ENCODE measurements at regions not wholly inside any gene's neighbourhood (a gene's known extent, or its start where the extent isn't known, plus 50 kb on each side); places are given as distances from the start of the nearest gene placed in this dataset.

DNA sequence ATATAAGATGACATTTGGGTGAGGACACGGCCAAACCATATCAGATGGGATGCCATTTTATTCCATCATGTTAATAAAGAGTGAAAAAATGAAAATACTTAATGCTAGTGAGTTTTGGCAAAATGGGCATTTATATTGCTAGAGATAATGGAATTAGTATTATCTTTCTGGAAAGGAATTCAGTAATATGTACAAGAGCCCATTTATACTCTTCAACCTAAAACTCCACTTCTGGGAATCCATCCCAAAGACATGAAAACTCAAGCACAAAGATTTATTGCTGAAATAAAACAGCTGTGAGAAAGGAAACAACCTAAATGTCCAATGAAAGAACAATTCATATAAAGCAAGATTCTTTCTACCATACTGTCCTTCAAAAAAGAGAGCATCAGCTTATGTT is 96.0 kb upstream of the TMEM168 start:
- no CpG with 5 or more reads among the region's 1 CpG for WGBS (ENCODE audit: extremely low coverage, insufficient coverage, low lambda C conversion rate)
- no peak overlapping the region for H4K8ac ChIP-seq (ENCODE audit: low read depth, low read length)
- H2AK5ac ChIP-seq (ENCODE audit: low read length) = no peak overlapping the region
- no peak overlapping the region for H4K5ac ChIP-seq (ENCODE audit: low read length)
- no peak overlapping the region for H3K9ac ChIP-seq (ENCODE audit: low read length)
- H3K23ac ChIP-seq (ENCODE audit: low read length) = no peak overlapping the region
- H2BK120ac ChIP-seq (ENCODE audit: low read depth, low read length) = no peak overlapping the region
- no peak overlapping the region for H3K18ac ChIP-seq (ENCODE audit: low read length)
- no peaks in the 10 kb centered on the region for H3K36me3 ChIP-seq (ENCODE audit: control insufficient read depth, insufficient read depth, low read length)
- H3K4ac ChIP-seq (ENCODE audit: low read depth, low read length) = no peak overlapping the region
- no peaks in the 10 kb centered on the region for H3K79me2 ChIP-seq (ENCODE audit: control insufficient read depth, insufficient read depth, low read length)
- DNase-seq = no peak
- no peak overlapping the region for H2BK15ac ChIP-seq (replicated peaks; ENCODE audit: low read depth)
- no peaks in the 10 kb centered on the region for H3K79me1 ChIP-seq (ENCODE audit: low read length)
- H2BK5ac ChIP-seq (ENCODE audit: low read length) = no peak overlapping the region
- H3K56ac ChIP-seq (ENCODE audit: low read length) = no peak overlapping the region
- peaks cover 5% of the 10 kb centered on the region for H3K4me1 ChIP-seq (ENCODE audit: control insufficient read depth, low read depth, low read length)
- no peak overlapping the region for H3K4me3 ChIP-seq (ENCODE audit: low read length)
- no peak overlapping the region for H3K27ac ChIP-seq (ENCODE audit: low read depth, low read length)
- no peaks in the 10 kb centered on the region for H3K27me3 ChIP-seq (ENCODE audit: insufficient read depth, low read length, poor library complexity)
- no peak overlapping the region for H3K4me2 ChIP-seq (ENCODE audit: low read length)

DNA sequence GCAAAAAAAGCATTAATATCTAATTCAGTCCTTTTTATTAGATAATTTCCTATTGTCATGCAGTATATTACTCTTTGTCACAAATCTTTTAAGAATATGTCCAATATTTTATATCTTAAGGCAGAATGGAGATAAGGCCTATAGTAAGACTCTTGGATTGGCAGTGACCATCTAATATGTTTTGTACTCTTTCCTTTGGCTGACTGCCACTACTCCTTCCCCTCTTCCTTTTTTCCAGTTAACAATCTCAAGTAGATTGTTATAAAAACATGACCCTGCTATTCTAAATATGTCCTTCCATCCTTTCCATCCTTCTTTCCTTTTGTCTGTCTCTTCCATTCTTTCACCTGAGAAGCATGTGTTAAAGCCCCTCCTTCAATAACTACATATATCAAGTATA is 92.8 kb upstream of the TMEM168 start:
- DNase-seq = no peak
- no peak overlapping the region for H2BK120ac ChIP-seq (ENCODE audit: low read depth, low read length)
- no peak overlapping the region for H4K5ac ChIP-seq (ENCODE audit: low read length)
- H3K36me3 ChIP-seq (ENCODE audit: control insufficient read depth, insufficient read depth, low read length) = no peaks in the 10 kb centered on the region
- no peak overlapping the region for H2BK15ac ChIP-seq (replicated peaks; ENCODE audit: low read depth)
- no peak overlapping the region for H2BK5ac ChIP-seq (ENCODE audit: low read length)
- no peak overlapping the region for H3K4me2 ChIP-seq (ENCODE audit: low read length)
- no peak overlapping the region for H3K9ac ChIP-seq (ENCODE audit: low read length)
- H3K27ac ChIP-seq (ENCODE audit: low read depth, low read length) = no peak overlapping the region
- H3K79me1 ChIP-seq (ENCODE audit: low read length) = no peaks in the 10 kb centered on the region
- H4K8ac ChIP-seq (ENCODE audit: low read depth, low read length) = no peak overlapping the region
- no peak overlapping the region for H3K4ac ChIP-seq (ENCODE audit: low read depth, low read length)
- no peaks in the 10 kb centered on the region for H3K79me2 ChIP-seq (ENCODE audit: control insufficient read depth, insufficient read depth, low read length)
- no peak overlapping the region for H3K23ac ChIP-seq (ENCODE audit: low read length)
- no peak overlapping the region for H2AK5ac ChIP-seq (ENCODE audit: low read length)
- no peak overlapping the region for H3K18ac ChIP-seq (ENCODE audit: low read length)
- H3K56ac ChIP-seq (ENCODE audit: low read length) = no peak overlapping the region
- H3K4me3 ChIP-seq (ENCODE audit: low read length) = no peak overlapping the region
- H3K4me1 ChIP-seq (ENCODE audit: control insufficient read depth, low read depth, low read length) = no peaks in the 10 kb centered on the region
- H3K27me3 ChIP-seq (ENCODE audit: insufficient read depth, low read length, poor library complexity) = no peaks in the 10 kb centered on the region

GRCh38 chr7:112882511-112882910 is 92.3 kb upstream of the TMEM168 start:
- H3K79me1 ChIP-seq (ENCODE audit: low read length) = no peaks in the 10 kb centered on the region
- no peak overlapping the region for H3K9ac ChIP-seq (ENCODE audit: low read length)
- DNase-seq = no peak
- H3K4me2 ChIP-seq (ENCODE audit: low read length) = no peak overlapping the region
- no peak overlapping the region for H3K27ac ChIP-seq (ENCODE audit: low read depth, low read length)
- H3K4me1 ChIP-seq (ENCODE audit: control insufficient read depth, low read depth, low read length) = no peaks in the 10 kb centered on the region
- H3K18ac ChIP-seq (ENCODE audit: low read length) = no peak overlapping the region
- H3K36me3 ChIP-seq (ENCODE audit: control insufficient read depth, insufficient read depth, low read length) = no peaks in the 10 kb centered on the region
- H2BK120ac ChIP-seq (ENCODE audit: low read depth, low read length) = no peak overlapping the region
- H3K27me3 ChIP-seq (ENCODE audit: insufficient read depth, low read length, poor library complexity) = no peaks in the 10 kb centered on the region
- H4K8ac ChIP-seq (ENCODE audit: low read depth, low read length) = no peak overlapping the region
- H4K5ac ChIP-seq (ENCODE audit: low read length) = no peak overlapping the region
- no peak overlapping the region for H2BK15ac ChIP-seq (replicated peaks; ENCODE audit: low read depth)
- WGBS (ENCODE audit: extremely low coverage, insufficient coverage, low lambda C conversion rate) = no CpG with 5 or more reads among the region's 3 CpGs
- H3K79me2 ChIP-seq (ENCODE audit: control insufficient read depth, insufficient read depth, low read length) = no peaks in the 10 kb centered on the region
- no peak overlapping the region for H3K23ac ChIP-seq (ENCODE audit: low read length)
- no peak overlapping the region for H2AK5ac ChIP-seq (ENCODE audit: low read length)
- no peak overlapping the region for H3K56ac ChIP-seq (ENCODE audit: low read length)
- H3K4ac ChIP-seq (ENCODE audit: low read depth, low read length) = no peak overlapping the region
- no peak overlapping the region for H3K4me3 ChIP-seq (ENCODE audit: low read length)
- no peak overlapping the region for H2BK5ac ChIP-seq (ENCODE audit: low read length)

- Histone ChIP-seq H3K4ac (ENCODE audit: low read depth, low read length) (no peak overlapping the region), H4K8ac (ENCODE audit: low read depth, low read length) (no peak overlapping the region), H2BK15ac (replicated peaks; ENCODE audit: low read depth) (no peak overlapping the region), H3K56ac (ENCODE audit: low read length) (no peak overlapping the region), H3K27ac (ENCODE audit: low read depth, low read length) (no peak overlapping the region), H2BK5ac (ENCODE audit: low read length) (no peak overlapping the region), H3K4me2 (ENCODE audit: low read length) (no peak overlapping the region), H3K4me1 (ENCODE audit: control insufficient read depth, low read depth, low read length) (no peaks in the 10 kb centered on the region), H3K18ac (ENCODE audit: low read length) (no peak overlapping the region), H2BK120ac (ENCODE audit: low read depth, low read length) (no peak overlapping the region), H3K9ac (ENCODE audit: low read length) (no peak overlapping the region), H2AK5ac (ENCODE audit: low read length) (no peak overlapping the region), H3K79me1 (ENCODE audit: low read length) (no peaks in the 10 kb centered on the region), H3K4me3 (ENCODE audit: low read length) (no peak overlapping the region), H3K79me2 (ENCODE audit: control insufficient read depth, insufficient read depth, low read length) (no peaks in the 10 kb centered on the region), H4K5ac (ENCODE audit: low read length) (no peak overlapping the region), H3K27me3 (ENCODE audit: insufficient read depth, low read length, poor library complexity) (no peaks in the 10 kb centered on the region), H3K23ac (ENCODE audit: low read length) (peak overlapping the region; percentile 60), H3K36me3 (ENCODE audit: control insufficient read depth, insufficient read depth, low read length) (no peaks in the 10 kb centered on the region)
- WGBS (ENCODE audit: extremely low coverage, insufficient coverage, low lambda C conversion rate) = no CpG with 5 or more reads among the region's 4 CpGs
- no peak for DNase-seq
These were observed 91.8 kb upstream of the TMEM168 start for GRCh38 chr7:112882022-112882421.

DNA sequence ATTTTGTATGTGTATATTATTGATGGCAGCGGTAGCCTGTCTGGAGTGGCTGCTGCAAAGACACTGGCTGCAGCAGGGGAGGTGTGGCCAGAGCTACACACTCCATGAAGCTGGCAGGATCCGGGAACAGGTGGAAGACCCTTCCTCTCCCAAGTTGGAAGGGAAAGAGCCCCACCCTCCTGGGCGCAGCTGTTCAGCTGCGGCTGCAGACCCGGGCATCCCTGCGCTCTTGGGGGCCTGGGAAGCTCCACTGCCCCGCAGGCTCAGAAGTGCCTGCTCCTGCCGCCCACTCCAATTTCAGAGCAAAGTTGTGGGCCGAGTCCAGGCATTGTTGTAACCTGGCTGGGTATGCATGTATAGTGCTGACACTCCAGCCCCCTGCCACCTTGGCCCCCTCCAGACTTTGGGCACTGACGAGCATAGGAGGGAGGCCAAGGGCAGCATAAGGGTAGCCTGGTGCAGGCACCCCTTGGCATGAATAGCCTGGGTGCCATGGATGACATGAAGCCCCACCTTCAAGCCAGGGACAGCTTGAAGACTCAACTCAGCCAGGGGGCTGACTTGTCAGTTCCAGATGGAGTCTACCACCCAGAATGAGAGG is 90.7 kb upstream of the TMEM168 start:
- H4K8ac ChIP-seq (ENCODE audit: low read depth, low read length) = no peak overlapping the region
- no peaks in the 10 kb centered on the region for H3K36me3 ChIP-seq (ENCODE audit: control insufficient read depth, insufficient read depth, low read length)
- WGBS (ENCODE audit: extremely low coverage, insufficient coverage, low lambda C conversion rate) = no CpG with 5 or more reads among the region's 10 CpGs
- no peak overlapping the region for H3K23ac ChIP-seq (ENCODE audit: low read length)
- no peak overlapping the region for H3K4me3 ChIP-seq (ENCODE audit: low read length)
- H3K27me3 ChIP-seq (ENCODE audit: insufficient read depth, low read length, poor library complexity) = no peaks in the 10 kb centered on the region
- no peak overlapping the region for H3K27ac ChIP-seq (ENCODE audit: low read depth, low read length)
- H2AK5ac ChIP-seq (ENCODE audit: low read length) = no peak overlapping the region
- no peak for DNase-seq
- H3K79me1 ChIP-seq (ENCODE audit: low read length) = no peaks in the 10 kb centered on the region
- no peak overlapping the region for H2BK5ac ChIP-seq (ENCODE audit: low read length)
- no peak overlapping the region for H3K4ac ChIP-seq (ENCODE audit: low read depth, low read length)
- no peak overlapping the region for H3K9ac ChIP-seq (ENCODE audit: low read length)
- no peak overlapping the region for H2BK15ac ChIP-seq (replicated peaks; ENCODE audit: low read depth)
- H3K4me2 ChIP-seq (ENCODE audit: low read length) = no peak overlapping the region
- no peaks in the 10 kb centered on the region for H3K79me2 ChIP-seq (ENCODE audit: control insufficient read depth, insufficient read depth, low read length)
- H3K4me1 ChIP-seq (ENCODE audit: control insufficient read depth, low read depth, low read length) = no peaks in the 10 kb centered on the region
- H4K5ac ChIP-seq (ENCODE audit: low read length) = no peak overlapping the region
- H3K18ac ChIP-seq (ENCODE audit: low read length) = no peak overlapping the region
- no peak overlapping the region for H2BK120ac ChIP-seq (ENCODE audit: low read depth, low read length)
- H3K56ac ChIP-seq (ENCODE audit: low read length) = no peak overlapping the region

DNA sequence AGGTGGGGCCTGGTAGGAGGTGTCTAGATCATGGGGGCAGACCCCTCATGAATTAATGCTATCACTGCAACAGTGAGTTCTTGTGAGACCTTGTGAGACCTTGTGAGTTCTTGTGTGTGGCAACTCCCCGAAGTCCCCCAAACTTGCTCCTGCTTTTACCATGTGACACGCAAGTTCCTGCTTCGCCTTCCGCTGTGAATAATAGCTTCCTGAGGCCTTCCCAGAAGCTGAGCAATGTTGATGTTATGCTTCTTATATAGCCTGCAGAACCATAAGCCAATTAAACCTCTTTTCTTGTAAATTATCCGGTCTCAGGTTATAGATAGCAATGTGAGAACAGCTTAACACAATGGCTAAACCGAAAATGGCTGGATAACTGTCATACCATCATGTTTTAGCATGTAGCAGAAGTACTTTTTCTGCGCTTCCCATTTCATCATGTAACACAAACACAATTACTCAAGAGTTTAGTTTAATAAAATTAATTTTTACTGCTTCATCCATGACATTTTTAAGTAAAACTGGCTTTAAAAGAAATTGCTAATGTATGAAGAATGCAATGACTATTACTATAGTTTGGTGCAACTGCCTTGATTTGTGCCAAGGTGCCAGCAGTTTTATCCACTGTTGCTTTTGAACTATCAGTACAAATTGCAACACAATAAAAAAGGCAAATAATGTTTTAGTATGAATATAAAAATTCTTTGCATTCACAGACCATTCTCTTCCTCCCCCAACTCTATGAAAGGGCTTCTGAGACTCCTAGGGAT is 87.7 kb upstream of the TMEM168 start:
- no peak overlapping the region for H3K18ac ChIP-seq (ENCODE audit: low read length)
- H3K4me3 ChIP-seq (ENCODE audit: low read length) = no peak overlapping the region
- H2BK5ac ChIP-seq (ENCODE audit: low read length) = no peak overlapping the region
- no peaks in the 10 kb centered on the region for H3K4me1 ChIP-seq (ENCODE audit: control insufficient read depth, low read depth, low read length)
- no peaks in the 10 kb centered on the region for H3K79me1 ChIP-seq (ENCODE audit: low read length)
- no peaks in the 10 kb centered on the region for H3K36me3 ChIP-seq (ENCODE audit: control insufficient read depth, insufficient read depth, low read length)
- no peak overlapping the region for H3K23ac ChIP-seq (ENCODE audit: low read length)
- H3K56ac ChIP-seq (ENCODE audit: low read length) = no peak overlapping the region
- no peak overlapping the region for H4K8ac ChIP-seq (ENCODE audit: low read depth, low read length)
- no peak for DNase-seq
- H3K27me3 ChIP-seq (ENCODE audit: insufficient read depth, low read length, poor library complexity) = no peaks in the 10 kb centered on the region
- H2BK15ac ChIP-seq (replicated peaks; ENCODE audit: low read depth) = no peak overlapping the region
- H3K9ac ChIP-seq (ENCODE audit: low read length) = no peak overlapping the region
- H3K79me2 ChIP-seq (ENCODE audit: control insufficient read depth, insufficient read depth, low read length) = no peaks in the 10 kb centered on the region
- no peak overlapping the region for H3K4me2 ChIP-seq (ENCODE audit: low read length)
- no peak overlapping the region for H3K27ac ChIP-seq (ENCODE audit: low read depth, low read length)
- no peak overlapping the region for H2AK5ac ChIP-seq (ENCODE audit: low read length)
- H3K4ac ChIP-seq (ENCODE audit: low read depth, low read length) = no peak overlapping the region
- H2BK120ac ChIP-seq (ENCODE audit: low read depth, low read length) = no peak overlapping the region
- H4K5ac ChIP-seq (ENCODE audit: low read length) = no peak overlapping the region
- no CpG with 5 or more reads among the region's 7 CpGs for WGBS (ENCODE audit: extremely low coverage, insufficient coverage, low lambda C conversion rate)

All from mesendoderm (in vitro differentiated cells).